Liver (tissue), 8 donors: ENCODE measurements at regions not wholly inside any gene's neighbourhood (a gene's known extent, or its start where the extent isn't known, plus 50 kb on each side); places are given as distances from the start of the nearest gene placed in this dataset.

Source experiments
- DNase-seq: peaks from one replicate; pipeline ENCODE4 v3.0.0-alpha.2; 2017; ENCODE audit warnings: low spot score
- H3K27ac ChIP-seq, 2 donors: one replicate each; pipeline ENCODE4 v1.7.0; 2013; ENCODE audit warnings: inconsistent platforms in 2 of 2, low read length in 2 of 2, control low read depth in 1 of 2, low read depth in 1 of 2, mild to moderate bottlenecking in 1 of 2
- H3K27me3 ChIP-seq, 4 donors: one replicate each; pipeline versions ENCODE4 v1.6.1 to v1.7.0; 2013; ENCODE audit warnings: low read length in 3 of 4, inconsistent platforms in 1 of 4, mild to moderate bottlenecking in 1 of 4, moderate library complexity in 1 of 4; ENCODE audit not compliant: control insufficient read depth in 4 of 4, insufficient read depth in 4 of 4
- H3K36me3 ChIP-seq, 4 donors: one replicate each; pipeline versions ENCODE4 v1.6.1 to v1.7.0; 2013; ENCODE audit warnings: low read length in 3 of 4, mild to moderate bottlenecking in 3 of 4, low read depth in 1 of 4, moderate library complexity in 1 of 4; ENCODE audit not compliant: control insufficient read depth in 4 of 4, insufficient read depth in 3 of 4
- H3K4me1 ChIP-seq, 4 donors: one replicate each; pipeline versions ENCODE4 v1.6.1 to v1.7.0; 2013; ENCODE audit warnings: low read length in 3 of 4, mild to moderate bottlenecking in 3 of 4, moderate library complexity in 1 of 4; ENCODE audit not compliant: control insufficient read depth in 4 of 4, insufficient read depth in 4 of 4
- H3K4me3 ChIP-seq, 3 donors: one replicate each; pipeline versions ENCODE4 v1.6.1 to v1.7.0; 2013; ENCODE audit warnings: low read length in 3 of 3, control low read depth in 1 of 3, low read depth in 1 of 3, mild to moderate bottlenecking in 1 of 3
- H3K9ac ChIP-seq, 2 donors: one replicate each; pipeline ENCODE4 v1.7.0; 2013; ENCODE audit warnings: low read length in 2 of 2, mild to moderate bottlenecking in 2 of 2, moderate library complexity in 2 of 2, control low read depth in 1 of 2, low read depth in 1 of 2
- H3K9me3 ChIP-seq, 4 donors: one replicate each; pipeline versions ENCODE4 v1.6.1 to v1.7.0; 2013; ENCODE audit warnings: low read length in 3 of 4; ENCODE audit not compliant: control insufficient read depth in 4 of 4
- CTCF ChIP-seq: fragments of 150-350 bp; IDR thresholded peaks from 2 replicates; pipeline ENCODE4 v1.5.1; 2017; ENCODE audit warnings: improper control_type of control experiment, low read depth, low read length; ENCODE audit not compliant: missing input control
- EGR1 ChIP-seq, 2 donors: IDR thresholded peaks; 2 replicates each; pipeline ENCODE4 v1.6.1; 2016 to 2018; ENCODE audit warnings: antibody characterized with exemption in 2 of 2, low read depth in 2 of 2
- FOXA1 ChIP-seq: IDR thresholded peaks from 2 replicates; pipeline ENCODE4 v1.6.1; 2016; ENCODE audit warnings: antibody characterized with exemption
- FOXA2 ChIP-seq: IDR thresholded peaks from 2 replicates; pipeline ENCODE4 v1.6.1; 2016; ENCODE audit warnings: antibody characterized with exemption
- GABPA ChIP-seq, 2 donors: IDR thresholded peaks in 1 of 2; conservative IDR thresholded peaks in 1 of 2; 2 replicates each; pipeline ENCODE4 v1.6.1; 2016; ENCODE audit warnings: antibody characterized with exemption in 2 of 2, mild to moderate bottlenecking in 1 of 2, moderate library complexity in 1 of 2
- HNF4A ChIP-seq, 2 donors: conservative IDR thresholded peaks; 2 replicates each; pipeline ENCODE4 v1.6.1; 2016; ENCODE audit warnings: antibody characterized with exemption in 2 of 2, mild to moderate bottlenecking in 2 of 2
- HNF4G ChIP-seq: IDR thresholded peaks from 2 replicates; pipeline ENCODE4 v1.6.1; 2016; ENCODE audit warnings: antibody characterized with exemption
- JUND ChIP-seq, 2 donors: IDR thresholded peaks; 2 replicates each; pipeline ENCODE4 v1.6.1; 2016; ENCODE audit warnings: antibody characterized with exemption in 2 of 2
- NR2F2 ChIP-seq: IDR thresholded peaks from 2 replicates; pipeline ENCODE4 v1.6.1; 2016; ENCODE audit warnings: antibody characterized with exemption
- RAD21 ChIP-seq, 2 donors: IDR thresholded peaks; 2 replicates each; pipeline ENCODE4 v1.6.1; 2016; ENCODE audit warnings: antibody characterized with exemption in 2 of 2, mild to moderate bottlenecking in 2 of 2
- REST ChIP-seq: IDR thresholded peaks from 2 replicates; pipeline ENCODE4 v1.6.1; 2016; ENCODE audit warnings: antibody characterized with exemption, mild to moderate bottlenecking
- RXRA ChIP-seq, 2 donors: IDR thresholded peaks; 2 replicates each; pipeline ENCODE4 v1.6.1; 2017 to 2018; ENCODE audit warnings: antibody characterized with exemption in 2 of 2, mild to moderate bottlenecking in 1 of 2
- TAF1 ChIP-seq: conservative IDR thresholded peaks from 2 replicates; pipeline ENCODE4 v1.6.1; 2016; ENCODE audit warnings: antibody characterized with exemption, mild to moderate bottlenecking
- YY1 ChIP-seq: IDR thresholded peaks from 2 replicates; pipeline ENCODE4 v1.6.1; 2016; ENCODE audit warnings: antibody characterized with exemption, mild to moderate bottlenecking
- ZBTB33 ChIP-seq: IDR thresholded peaks from 2 replicates; pipeline ENCODE4 v1.6.1; 2016; ENCODE audit warnings: antibody characterized with exemption
- WGBS: extraction: QIAGEN DNeasy Blood & Tissue Kit; methylation state at CpG from one replicate; pipeline ENCODE4 v1.1.7; 2013; 5-methylcytosine and 5-hydroxymethylcytosine counted together
- donor health status: healthy.
- donor health status: healthy.
- donor health status: healthy.
- donor health status: healthy.
- donor health status: healthy.

GRCh38 chr12:41739066-41739465 is 405.6 kb downstream of the GXYLT1 start:
- H3K4me1 ChIP-seq: no peaks in the 10 kb centered on the region
- 88% methylated on average over 3 of the region's 3 CpGs for WGBS
- TF ChIP-seq REST (no peak), RAD21 (IDR thresholded peaks at IDR 0.05) (no peak), HNF4A (conservative IDR thresholded peaks at IDR 0.05) (no peak), CTCF (no peak), FOXA1 (no peak), GABPA (IDR thresholded peaks at IDR 0.05 in 1 of 2, conservative IDR thresholded peaks at IDR 0.05 in 1 of 2) (no peak), EGR1 (IDR thresholded peaks at IDR 0.05; ENCODE audit: low read depth in 2 of 2) (no peak), HNF4G (no peak)

GRCh38 chr12:41737423-41737822 is 407.3 kb downstream of the GXYLT1 start:
- no peaks in the 10 kb centered on the region for H3K9me3 ChIP-seq
- H3K27ac ChIP-seq: no peak overlapping the region
- H3K27me3 ChIP-seq: no peaks in the 10 kb centered on the region
- TF ChIP-seq JUND (IDR thresholded peaks at IDR 0.05): no peak
- TF ChIP-seq EGR1 (IDR thresholded peaks at IDR 0.05; ENCODE audit: low read depth in 2 of 2): no peak
- no peak for TF ChIP-seq GABPA (IDR thresholded peaks at IDR 0.05 in 1 of 2, conservative IDR thresholded peaks at IDR 0.05 in 1 of 2)
- no peak for TF ChIP-seq TAF1
- no peak for TF ChIP-seq HNF4G
- no peak for TF ChIP-seq YY1
- no peak for TF ChIP-seq FOXA1
- no peak for TF ChIP-seq RAD21 (IDR thresholded peaks at IDR 0.05)
- TF ChIP-seq NR2F2: no peak
- TF ChIP-seq HNF4A (conservative IDR thresholded peaks at IDR 0.05): no peak
- TF ChIP-seq FOXA2: no peak
- no peak for TF ChIP-seq ZBTB33
- no peak for TF ChIP-seq CTCF
- no peak for TF ChIP-seq RXRA (IDR thresholded peaks at IDR 0.05)
- no peaks in the 10 kb centered on the region for H3K36me3 ChIP-seq
- H3K4me3 ChIP-seq: no peak overlapping the region
- WGBS: 77% methylated on average over 3 of the region's 3 CpGs
- DNase-seq: no peak
- no peak overlapping the region for H3K9ac ChIP-seq
- H3K4me1 ChIP-seq: no peaks in the 10 kb centered on the region

More at GRCh38 chr12:41739066-41739465, 405.6 kb downstream of the GXYLT1 start:
- H3K9ac ChIP-seq: no peak overlapping the region
- H3K4me3 ChIP-seq: no peak overlapping the region
- H3K9me3 ChIP-seq: no peaks in the 10 kb centered on the region
- H3K27me3 ChIP-seq: no peaks in the 10 kb centered on the region
- H3K27ac ChIP-seq: no peak overlapping the region
- H3K36me3 ChIP-seq: no peaks in the 10 kb centered on the region
- no peak for DNase-seq
